GM23338 (cell line): ENCODE measurements at regions not wholly inside any gene's neighbourhood (a gene's known extent, or its start where the extent isn't known, plus 50 kb on each side); places are given as distances from the start of the nearest gene placed in this dataset.

ENCODE experiments used
- EZH2 ChIP-seq: fragments of 200-600 bp; sonication (generic); IDR thresholded peaks from one replicate; pipeline ENCODE4 v1.8.0; 2017; ENCODE audit warnings: antibody characterized with exemption, mild to moderate bottlenecking, low read depth; ENCODE audit not compliant: unreplicated experiment
- POLR2AphosphoS5 ChIP-seq: IDR thresholded peaks from 2 replicates; pipeline ENCODE4 v1.6.1; 2016; ENCODE audit warnings: antibody characterized with exemption, low read depth
- ZNF114 ChIP-seq: fragments of 250-450 bp; sonication (Bioruptor Pico); IDR thresholded peaks from 2 replicates; pipeline ENCODE4 v1.5.0; 2020; ENCODE audit warnings: mild to moderate bottlenecking, moderate library complexity
- TF ChIP-seq, protein P1 (sequence below): IDR thresholded peaks from one replicate; pipeline ENCODE4 v1.6.1; 2018; ENCODE audit warnings: antibody characterized with exemption; ENCODE audit not compliant: unreplicated experiment
- TF ChIP-seq, protein P2 (sequence below), 2 experiments: fragments of 200-600 bp in 1 of 2; sonication (generic) in 1 of 2; conservative IDR thresholded peaks; 2 replicates each; pipeline versions ENCODE4 v1.5.1 to v1.6.1; 2016 to 2017; ENCODE audit warnings: antibody characterized with exemption in 2 of 2, low read depth in 2 of 2, mild to moderate bottlenecking in 2 of 2, moderate library complexity in 1 of 2

DNA sequence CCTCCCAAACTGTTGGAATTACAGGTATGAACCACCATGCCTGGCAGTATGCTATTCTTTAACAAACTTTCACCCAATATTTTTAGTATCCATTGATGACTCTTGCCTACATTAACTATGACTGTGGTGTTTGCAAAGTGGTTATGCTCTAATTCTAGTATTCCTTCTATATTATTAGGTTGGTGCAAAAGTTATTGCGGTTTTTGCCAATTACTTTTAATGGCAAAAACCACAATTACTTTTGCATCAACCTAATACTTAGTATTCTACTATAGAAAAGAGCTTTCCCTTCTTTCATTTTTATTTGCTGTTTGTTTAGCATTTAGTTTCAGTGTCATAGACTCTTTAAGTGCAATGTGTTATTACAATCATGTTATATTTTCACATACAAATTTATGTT lies 760.6 kb downstream of the NR2F2 start:
- TF ChIP-seq EZH2 = no peak
- TF ChIP-seq, protein P1, sequence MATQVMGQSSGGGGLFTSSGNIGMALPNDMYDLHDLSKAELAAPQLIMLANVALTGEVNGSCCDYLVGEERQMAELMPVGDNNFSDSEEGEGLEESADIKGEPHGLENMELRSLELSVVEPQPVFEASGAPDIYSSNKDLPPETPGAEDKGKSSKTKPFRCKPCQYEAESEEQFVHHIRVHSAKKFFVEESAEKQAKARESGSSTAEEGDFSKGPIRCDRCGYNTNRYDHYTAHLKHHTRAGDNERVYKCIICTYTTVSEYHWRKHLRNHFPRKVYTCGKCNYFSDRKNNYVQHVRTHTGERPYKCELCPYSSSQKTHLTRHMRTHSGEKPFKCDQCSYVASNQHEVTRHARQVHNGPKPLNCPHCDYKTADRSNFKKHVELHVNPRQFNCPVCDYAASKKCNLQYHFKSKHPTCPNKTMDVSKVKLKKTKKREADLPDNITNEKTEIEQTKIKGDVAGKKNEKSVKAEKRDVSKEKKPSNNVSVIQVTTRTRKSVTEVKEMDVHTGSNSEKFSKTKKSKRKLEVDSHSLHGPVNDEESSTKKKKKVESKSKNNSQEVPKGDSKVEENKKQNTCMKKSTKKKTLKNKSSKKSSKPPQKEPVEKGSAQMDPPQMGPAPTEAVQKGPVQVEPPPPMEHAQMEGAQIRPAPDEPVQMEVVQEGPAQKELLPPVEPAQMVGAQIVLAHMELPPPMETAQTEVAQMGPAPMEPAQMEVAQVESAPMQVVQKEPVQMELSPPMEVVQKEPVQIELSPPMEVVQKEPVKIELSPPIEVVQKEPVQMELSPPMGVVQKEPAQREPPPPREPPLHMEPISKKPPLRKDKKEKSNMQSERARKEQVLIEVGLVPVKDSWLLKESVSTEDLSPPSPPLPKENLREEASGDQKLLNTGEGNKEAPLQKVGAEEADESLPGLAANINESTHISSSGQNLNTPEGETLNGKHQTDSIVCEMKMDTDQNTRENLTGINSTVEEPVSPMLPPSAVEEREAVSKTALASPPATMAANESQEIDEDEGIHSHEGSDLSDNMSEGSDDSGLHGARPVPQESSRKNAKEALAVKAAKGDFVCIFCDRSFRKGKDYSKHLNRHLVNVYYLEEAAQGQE = no peak
- TF ChIP-seq, protein P2, sequence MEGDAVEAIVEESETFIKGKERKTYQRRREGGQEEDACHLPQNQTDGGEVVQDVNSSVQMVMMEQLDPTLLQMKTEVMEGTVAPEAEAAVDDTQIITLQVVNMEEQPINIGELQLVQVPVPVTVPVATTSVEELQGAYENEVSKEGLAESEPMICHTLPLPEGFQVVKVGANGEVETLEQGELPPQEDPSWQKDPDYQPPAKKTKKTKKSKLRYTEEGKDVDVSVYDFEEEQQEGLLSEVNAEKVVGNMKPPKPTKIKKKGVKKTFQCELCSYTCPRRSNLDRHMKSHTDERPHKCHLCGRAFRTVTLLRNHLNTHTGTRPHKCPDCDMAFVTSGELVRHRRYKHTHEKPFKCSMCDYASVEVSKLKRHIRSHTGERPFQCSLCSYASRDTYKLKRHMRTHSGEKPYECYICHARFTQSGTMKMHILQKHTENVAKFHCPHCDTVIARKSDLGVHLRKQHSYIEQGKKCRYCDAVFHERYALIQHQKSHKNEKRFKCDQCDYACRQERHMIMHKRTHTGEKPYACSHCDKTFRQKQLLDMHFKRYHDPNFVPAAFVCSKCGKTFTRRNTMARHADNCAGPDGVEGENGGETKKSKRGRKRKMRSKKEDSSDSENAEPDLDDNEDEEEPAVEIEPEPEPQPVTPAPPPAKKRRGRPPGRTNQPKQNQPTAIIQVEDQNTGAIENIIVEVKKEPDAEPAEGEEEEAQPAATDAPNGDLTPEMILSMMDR (conservative IDR thresholded peaks at IDR 0.05; ENCODE audit: low read depth in 2 of 2) = no peak
- no peak for TF ChIP-seq ZNF114
- TF ChIP-seq POLR2AphosphoS5 = no peak
